Fibroblast of mammary gland (primary cell): ENCODE measurements at regions not wholly inside any gene's neighbourhood (a gene's known extent, or its start where the extent isn't known, plus 50 kb on each side); places are given as distances from the start of the nearest gene placed in this dataset.
"Not testable (repeated sequence)": the region's sequence is repeated elsewhere in the genome, so short reads cannot be mapped to it uniquely, and the experiment has no call there.

Source experiments
- DNase-seq: peaks from one replicate; pipeline ENCODE4 v3.0.0-alpha.2; 2010; ENCODE audit warnings: low read depth
- H3K4me3 ChIP-seq: 2 replicates; pipeline ENCODE4 v1.5.1; 2011; ENCODE audit warnings: low read depth, mild to moderate bottlenecking, low read length, moderate library complexity; ENCODE audit not compliant: control insufficient read depth
- TF ChIP-seq, protein P1 (sequence below): conservative IDR thresholded peaks from 2 replicates; pipeline ENCODE4 v1.5.1; 2011; ENCODE audit warnings: low read depth, low read length, inconsistent platforms; ENCODE audit not compliant: control insufficient read depth, insufficient read depth

- TF ChIP-seq, protein P1, sequence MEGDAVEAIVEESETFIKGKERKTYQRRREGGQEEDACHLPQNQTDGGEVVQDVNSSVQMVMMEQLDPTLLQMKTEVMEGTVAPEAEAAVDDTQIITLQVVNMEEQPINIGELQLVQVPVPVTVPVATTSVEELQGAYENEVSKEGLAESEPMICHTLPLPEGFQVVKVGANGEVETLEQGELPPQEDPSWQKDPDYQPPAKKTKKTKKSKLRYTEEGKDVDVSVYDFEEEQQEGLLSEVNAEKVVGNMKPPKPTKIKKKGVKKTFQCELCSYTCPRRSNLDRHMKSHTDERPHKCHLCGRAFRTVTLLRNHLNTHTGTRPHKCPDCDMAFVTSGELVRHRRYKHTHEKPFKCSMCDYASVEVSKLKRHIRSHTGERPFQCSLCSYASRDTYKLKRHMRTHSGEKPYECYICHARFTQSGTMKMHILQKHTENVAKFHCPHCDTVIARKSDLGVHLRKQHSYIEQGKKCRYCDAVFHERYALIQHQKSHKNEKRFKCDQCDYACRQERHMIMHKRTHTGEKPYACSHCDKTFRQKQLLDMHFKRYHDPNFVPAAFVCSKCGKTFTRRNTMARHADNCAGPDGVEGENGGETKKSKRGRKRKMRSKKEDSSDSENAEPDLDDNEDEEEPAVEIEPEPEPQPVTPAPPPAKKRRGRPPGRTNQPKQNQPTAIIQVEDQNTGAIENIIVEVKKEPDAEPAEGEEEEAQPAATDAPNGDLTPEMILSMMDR, result no peak
Measured at GRCh38 chr13:67519356-67519755, 289.2 kb upstream of the PCDH9 start.

DNA sequence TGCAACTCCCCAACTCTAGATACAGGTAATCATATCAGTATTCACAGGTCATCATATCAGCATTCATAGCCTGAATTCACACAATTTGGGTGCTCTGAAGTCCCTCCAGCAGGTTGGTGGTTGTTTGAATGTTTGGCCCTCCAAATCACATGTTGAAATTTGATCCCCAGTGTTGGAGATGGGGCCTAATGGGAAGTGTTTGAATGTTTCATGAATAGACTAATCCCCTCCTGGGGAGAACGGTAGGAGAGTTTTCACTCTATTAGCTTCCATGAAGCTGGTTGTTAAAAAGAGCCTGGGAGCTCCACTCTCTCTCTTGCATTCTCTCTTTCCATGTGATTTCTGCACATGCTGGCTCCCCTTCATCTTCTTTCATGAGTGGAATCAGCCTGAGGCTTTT, 288.6 kb upstream of the PCDH9 start:
- TF ChIP-seq, protein P1, result no peak
- H3K4me3 ChIP-seq, result no peak overlapping the region
- no peak for DNase-seq

More at GRCh38 chr13:67519356-67519755, 289.2 kb upstream of the PCDH9 start:
- H3K4me3 ChIP-seq, result no peak overlapping the region
- no peak for DNase-seq

- H3K4me3 ChIP-seq, result no peak overlapping the region
- DNase-seq, result peak; percentile 77
- TF ChIP-seq, protein P1, result no peak
Measured at GRCh38 chr13:67515895-67516294, 285.8 kb upstream of the PCDH9 start.

DNA sequence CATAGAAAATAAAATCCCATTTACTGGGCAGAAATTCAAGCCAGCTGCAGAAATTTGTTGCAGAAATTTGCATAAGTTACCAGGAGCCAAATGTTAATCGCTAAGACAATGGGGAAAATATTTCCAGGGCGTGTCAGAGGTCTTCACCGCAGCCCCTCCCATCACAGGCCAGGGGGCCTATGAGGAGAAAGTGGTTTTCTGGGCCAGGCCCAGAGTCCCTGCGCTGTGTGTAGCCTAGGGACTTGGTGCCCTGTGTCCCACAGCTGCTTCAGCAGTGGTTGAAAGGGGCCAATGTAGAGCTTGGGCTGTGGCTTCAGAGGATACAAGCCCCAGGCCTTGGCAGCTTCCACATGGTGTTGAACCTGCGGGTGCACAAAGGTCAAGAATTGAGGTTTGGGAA, 278.9 kb upstream of the PCDH9 start:
- DNase-seq, result no peak
- TF ChIP-seq, protein P1, result no peak

GRCh38 chr13:67508275-67508674, 278.1 kb upstream of the PCDH9 start:
- DNase-seq, H3K4me3 ChIP-seq: not testable (repeated sequence)

More for the DNA sequence above, 278.9 kb upstream of the PCDH9 start:
- H3K4me3 ChIP-seq, result no peak overlapping the region

GRCh38 chr13:67506407-67506806, 276.3 kb upstream of the PCDH9 start:
- H3K4me3 ChIP-seq, result no peak overlapping the region
- DNase-seq, result no peak
- TF ChIP-seq, protein P1, result no peak

GRCh38 chr13:67505376-67505775, 275.2 kb upstream of the PCDH9 start:
- no peak for DNase-seq
- TF ChIP-seq, protein P1, result no peak
- no peak overlapping the region for H3K4me3 ChIP-seq
